Natural killer cell (primary cell): ENCODE measurements at regions not wholly inside any gene's neighbourhood (a gene's known extent, or its start where the extent isn't known, plus 50 kb on each side); places are given as distances from the start of the nearest gene placed in this dataset.

Source experiments
- ATAC-seq, 3 donors: fragments of 150-1000 bp in 2 of 3; fragments of 200-7000 bp in 1 of 3; cut with Tn5 transposase; 1 replicate in 1 of 3; 2 replicates in 2 of 3; pipeline ENCODE4 v1.10.0; 2021; ENCODE audit warnings: mild to moderate bottlenecking in 2 of 3, moderate library complexity in 2 of 3
- DNase-seq, 2 donors: peaks; one replicate each; pipeline versions ENCODE4 v3.0.0 to v3.0.0-alpha.2; 2013 to 2021; ENCODE audit warnings: mixed read lengths in 1 of 2
- H3K27ac ChIP-seq: one replicate; pipeline ENCODE4 v1.5.1; 2013; ENCODE audit warnings: mild to moderate bottlenecking, low read length
- H3K27me3 ChIP-seq: one replicate; pipeline ENCODE4 v1.6.1; 2013; ENCODE audit warnings: low read length; ENCODE audit not compliant: control insufficient read depth, insufficient read depth
- H3K36me3 ChIP-seq: one replicate; pipeline ENCODE4 v1.6.1; 2013; ENCODE audit warnings: low read length; ENCODE audit not compliant: control insufficient read depth, insufficient read depth
- H3K4me1 ChIP-seq: one replicate; pipeline ENCODE4 v1.6.1; 2013; ENCODE audit warnings: low read length; ENCODE audit not compliant: control insufficient read depth, insufficient read depth
- H3K4me3 ChIP-seq: one replicate; pipeline ENCODE4 v1.5.1; 2013; ENCODE audit warnings: low read length
- H3K9me3 ChIP-seq: one replicate; pipeline ENCODE4 v1.6.1; 2013; ENCODE audit warnings: low read length; ENCODE audit not compliant: control insufficient read depth, insufficient read depth
- H3K27ac Mint-ChIP-seq, 2 donors: one replicate each; pipeline ENCODE4 v1.8.0; 2022; ENCODE audit warnings: mild to moderate bottlenecking in 2 of 2, mixed read lengths in 2 of 2, moderate library complexity in 1 of 2
- H3K27me3 Mint-ChIP-seq, 2 donors: one replicate each; pipeline ENCODE4 v1.8.0; 2022; ENCODE audit warnings: low read depth in 2 of 2, mixed read lengths in 2 of 2
- H3K36me3 Mint-ChIP-seq: one replicate; pipeline ENCODE4 v1.8.0; 2022; ENCODE audit warnings: mixed read lengths
- H3K4me1 Mint-ChIP-seq, 2 donors: one replicate each; pipeline ENCODE4 v1.8.0; 2022; ENCODE audit warnings: mixed read lengths in 2 of 2
- H3K4me3 Mint-ChIP-seq: one replicate; pipeline ENCODE4 v1.8.0; 2022; ENCODE audit warnings: mild to moderate bottlenecking, moderate library complexity, mixed read lengths
- H3K9me3 Mint-ChIP-seq, 2 donors: one replicate each; pipeline ENCODE4 v1.8.0; 2022; ENCODE audit warnings: mixed read lengths in 2 of 2
- CTCF ChIP-seq: fragments of 200-600 bp; IDR thresholded peaks from one replicate; pipeline ENCODE4 v1.8.0; 2022; ENCODE audit warnings: antibody characterized with exemption
- WGBS: methylation state at CpG from one replicate; pipeline ENCODE4 v1.1.7; 2013; ENCODE audit warnings: missing lambda C conversion rate; ENCODE audit not compliant: insufficient coverage; 5-methylcytosine and 5-hydroxymethylcytosine counted together
- intact Hi-C: fragments of 100-400 bp; cut with micrococcal nuclease; formaldehyde crosslinking; loops from one replicate; pipeline ENCODE4 v1.14.2; 2022

- no peaks in the 10 kb centered on the region for H3K4me1 ChIP-seq
- H3K4me3 ChIP-seq, result no peak overlapping the region
- H3K4me1 Mint-ChIP-seq, result no peaks in the 10 kb centered on the region
- TF ChIP-seq CTCF, result no peak
- no peak overlapping the region for H3K27ac Mint-ChIP-seq
- H3K27me3 Mint-ChIP-seq, result peaks cover 0 to 3% of the 10 kb centered on the region in 2 donors
- no peaks in the 10 kb centered on the region for H3K36me3 Mint-ChIP-seq
- DNase-seq (no peak), ATAC-seq (no peak)
- H3K9me3 ChIP-seq, result no peaks in the 10 kb centered on the region
- H3K36me3 ChIP-seq, result no peaks in the 10 kb centered on the region
- peaks cover 0 to 2% of the 10 kb centered on the region in 2 donors for H3K9me3 Mint-ChIP-seq
- 100% methylated on average over 3 of the region's 3 CpGs for WGBS
- no peak overlapping the region for H3K27ac ChIP-seq
- H3K4me3 Mint-ChIP-seq, result no peak overlapping the region
- H3K27me3 ChIP-seq, result no peaks in the 10 kb centered on the region
- intact Hi-C loops, result no loop called here
Observed at GRCh38 chr6:19782588-19782987, 54.6 kb upstream of the ID4 start.
